AG10803 (cell line): ENCODE measurements at regions not wholly inside any gene's neighbourhood (a gene's known extent, or its start where the extent isn't known, plus 50 kb on each side); places are given as distances from the start of the nearest gene placed in this dataset.

Experiments used
- DNase-seq: peaks from one replicate; pipeline ENCODE4 v3.0.0; 2010; ENCODE audit warnings: low read depth
- H3K4me3 ChIP-seq: 2 replicates; pipeline ENCODE4 v1.5.1; 2011; ENCODE audit warnings: mild to moderate bottlenecking, low read length, control low read depth
- TF ChIP-seq, protein P1 (sequence below): conservative IDR thresholded peaks from 2 replicates; pipeline ENCODE4 v1.5.1; 2011; ENCODE audit warnings: mild to moderate bottlenecking, low read length, control low read depth, inconsistent platforms

DNA sequence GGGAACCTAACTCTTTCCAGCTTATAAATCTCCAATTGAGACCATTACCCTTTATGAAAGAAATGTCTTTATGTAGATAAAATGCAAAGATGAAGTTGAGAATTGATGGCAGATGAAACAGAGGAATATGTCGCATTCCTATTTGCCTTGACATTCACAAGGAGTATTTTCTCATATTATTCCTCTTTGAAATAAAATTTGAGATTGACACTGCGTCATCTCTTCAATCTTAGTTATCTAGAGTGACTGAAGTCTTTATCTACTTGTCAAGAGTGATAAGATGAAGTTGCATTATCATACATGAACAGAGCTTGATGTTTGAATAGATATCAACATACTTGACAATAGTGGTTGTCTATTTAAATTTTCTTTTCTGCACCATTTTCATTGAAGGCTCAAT lies 574.4 kb upstream of the SOX9 start:
- no peak for DNase-seq
- TF ChIP-seq, protein P1, sequence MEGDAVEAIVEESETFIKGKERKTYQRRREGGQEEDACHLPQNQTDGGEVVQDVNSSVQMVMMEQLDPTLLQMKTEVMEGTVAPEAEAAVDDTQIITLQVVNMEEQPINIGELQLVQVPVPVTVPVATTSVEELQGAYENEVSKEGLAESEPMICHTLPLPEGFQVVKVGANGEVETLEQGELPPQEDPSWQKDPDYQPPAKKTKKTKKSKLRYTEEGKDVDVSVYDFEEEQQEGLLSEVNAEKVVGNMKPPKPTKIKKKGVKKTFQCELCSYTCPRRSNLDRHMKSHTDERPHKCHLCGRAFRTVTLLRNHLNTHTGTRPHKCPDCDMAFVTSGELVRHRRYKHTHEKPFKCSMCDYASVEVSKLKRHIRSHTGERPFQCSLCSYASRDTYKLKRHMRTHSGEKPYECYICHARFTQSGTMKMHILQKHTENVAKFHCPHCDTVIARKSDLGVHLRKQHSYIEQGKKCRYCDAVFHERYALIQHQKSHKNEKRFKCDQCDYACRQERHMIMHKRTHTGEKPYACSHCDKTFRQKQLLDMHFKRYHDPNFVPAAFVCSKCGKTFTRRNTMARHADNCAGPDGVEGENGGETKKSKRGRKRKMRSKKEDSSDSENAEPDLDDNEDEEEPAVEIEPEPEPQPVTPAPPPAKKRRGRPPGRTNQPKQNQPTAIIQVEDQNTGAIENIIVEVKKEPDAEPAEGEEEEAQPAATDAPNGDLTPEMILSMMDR, result no peak
- H3K4me3 ChIP-seq, result no peak overlapping the region

DNA sequence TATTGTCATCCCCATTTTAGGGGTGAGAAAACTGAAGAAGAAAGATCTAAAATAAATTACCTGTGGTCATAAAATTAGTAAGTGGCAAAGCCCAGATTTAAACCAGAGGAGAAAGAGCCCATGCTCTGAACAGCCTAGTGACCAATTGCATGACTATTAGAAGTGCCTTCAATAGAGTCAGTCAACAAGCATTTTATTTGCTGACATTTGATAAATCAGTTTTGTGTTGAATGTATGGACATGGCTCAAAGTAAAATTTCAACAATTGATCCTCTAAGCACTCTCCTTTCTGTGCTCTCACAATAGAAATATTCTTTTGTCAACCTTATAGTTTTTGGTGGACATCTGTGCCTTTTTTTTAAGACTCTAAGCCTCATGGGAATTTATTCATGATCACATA lies 572.9 kb upstream of the SOX9 start:
- no peak overlapping the region for H3K4me3 ChIP-seq
- no peak for DNase-seq
- TF ChIP-seq, protein P1, result no peak

DNA sequence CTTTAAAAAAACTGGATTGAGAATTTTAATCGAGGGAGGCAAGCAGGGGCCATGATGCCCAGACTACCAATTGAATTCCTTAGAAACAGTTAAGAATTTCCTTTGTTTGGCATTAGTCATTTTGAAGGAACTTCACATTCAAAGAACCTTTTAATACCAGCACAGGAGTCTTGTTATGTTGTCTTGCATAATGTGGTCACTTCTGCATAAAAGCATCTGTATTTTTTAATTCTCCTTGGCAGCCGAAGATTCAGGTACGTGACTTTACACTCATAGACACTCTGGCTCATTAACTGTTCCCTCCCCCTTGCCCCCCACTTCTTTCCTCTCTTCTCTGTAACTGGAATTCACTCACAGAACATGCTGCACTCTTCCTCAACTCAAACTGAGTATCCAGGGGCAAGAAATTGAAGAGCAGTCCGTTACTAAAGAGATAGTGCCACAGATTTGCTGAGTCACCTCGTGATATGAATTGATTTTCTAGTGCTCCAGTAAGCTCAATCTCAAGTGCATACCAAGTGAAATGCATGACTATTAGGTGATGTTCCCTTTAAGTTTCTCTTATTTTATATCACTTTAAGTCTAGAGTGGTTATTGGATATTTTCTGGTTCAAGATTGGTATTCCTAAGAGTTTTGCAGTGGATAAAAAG lies 572.2 kb upstream of the SOX9 start:
- TF ChIP-seq, protein P1, result no peak
- no peak overlapping the region for H3K4me3 ChIP-seq
- DNase-seq, result peak; percentile 62

DNA sequence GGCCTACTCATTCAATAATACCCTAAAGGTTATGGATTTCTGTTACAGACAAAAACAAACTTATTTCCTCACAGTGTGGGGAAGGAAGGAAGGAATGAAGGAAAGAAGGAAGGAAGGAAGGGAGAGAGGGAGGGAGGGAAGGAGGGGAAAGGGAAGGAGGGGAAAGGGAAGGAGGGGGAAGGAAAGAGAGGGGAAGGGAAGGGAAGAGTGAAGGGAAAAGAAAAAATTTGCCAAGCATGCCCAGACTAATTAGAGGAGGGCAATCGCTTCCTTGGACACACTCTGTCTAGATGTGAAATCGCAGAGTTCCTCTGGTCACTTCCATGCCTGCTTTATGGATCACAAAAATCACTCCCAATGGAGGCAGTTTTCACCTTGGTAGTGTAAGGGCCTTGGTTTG lies 570.1 kb upstream of the SOX9 start:
- DNase-seq, result no peak
- H3K4me3 ChIP-seq, result no peak overlapping the region
- TF ChIP-seq, protein P1, result no peak

DNA sequence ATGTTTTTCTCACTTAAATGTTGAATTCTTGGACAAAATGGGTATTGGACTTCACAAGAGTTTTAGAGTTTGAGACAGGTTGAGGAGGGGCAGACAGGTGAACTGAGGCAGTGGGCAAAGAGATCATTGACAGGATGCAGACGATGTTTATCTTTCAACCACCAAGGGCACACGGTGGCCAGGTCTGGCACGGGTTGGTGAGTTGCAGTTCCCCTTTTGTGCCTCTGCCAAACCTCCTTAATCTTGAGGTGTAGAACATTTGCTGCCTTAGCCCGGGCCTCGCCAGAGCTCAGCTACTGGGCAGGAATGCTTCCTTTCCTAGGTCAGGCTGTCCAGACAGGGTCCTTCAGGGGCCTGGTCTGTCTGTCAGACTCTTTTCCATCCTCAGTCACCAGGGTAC lies 567.4 kb upstream of the SOX9 start:
- no peak for DNase-seq
- TF ChIP-seq, protein P1, result no peak
- no peak overlapping the region for H3K4me3 ChIP-seq

DNA sequence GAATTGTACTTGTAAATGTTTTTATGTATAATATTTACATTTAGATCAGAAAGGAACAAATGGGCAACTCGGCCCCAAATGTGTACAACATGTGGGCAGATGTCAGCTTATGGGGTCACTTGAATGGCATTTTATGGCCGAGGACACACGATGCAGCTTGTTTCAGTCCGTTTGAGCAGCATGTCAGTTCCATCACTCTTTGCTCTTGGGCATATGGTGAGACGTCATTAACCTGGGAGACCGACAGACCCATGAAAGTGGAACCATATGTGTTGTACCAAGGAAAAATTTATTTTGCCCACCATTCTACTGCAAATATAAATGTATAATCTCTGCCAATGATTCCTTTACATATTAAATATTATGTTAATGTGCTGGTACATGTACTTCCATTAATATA lies 561.9 kb upstream of the SOX9 start:
- no peak for DNase-seq
- TF ChIP-seq, protein P1, result no peak
- no peak overlapping the region for H3K4me3 ChIP-seq

DNA sequence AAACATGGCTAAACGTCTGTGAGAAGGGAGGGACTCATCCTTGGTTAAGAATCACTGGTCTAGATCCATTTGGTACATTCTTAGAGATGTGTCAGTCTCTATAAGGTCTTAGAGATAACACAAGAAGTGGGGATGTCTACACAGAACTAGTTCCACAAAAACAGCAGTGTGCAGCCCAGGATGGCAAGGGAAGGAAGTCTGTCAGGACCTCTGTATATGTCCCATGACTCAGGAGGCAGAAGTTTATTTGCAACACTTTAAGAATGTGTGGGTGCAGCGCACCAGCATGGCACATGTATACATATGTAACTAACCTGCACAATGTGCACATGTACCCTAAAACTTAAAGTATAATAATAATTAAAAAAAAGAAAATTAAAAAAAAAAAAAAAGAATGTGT lies 548.5 kb upstream of the SOX9 start:
- TF ChIP-seq, protein P1, result no peak
- H3K4me3 ChIP-seq, result no peak overlapping the region
- DNase-seq, result no peak
